HL-60/S4 (cell line): ENCODE measurements at regions not wholly inside any gene's neighbourhood (a gene's known extent, or its start where the extent isn't known, plus 50 kb on each side); places are given as distances from the start of the nearest gene placed in this dataset.

Experiments used
- in situ Hi-C: fragments of 300-500 bp; cut with MboI; formaldehyde crosslinking; loops from 2 replicates; pipeline ENCODE4 v1.14.3; 2022; ENCODE audit warnings: low sequenced_read_pairs

DNA sequence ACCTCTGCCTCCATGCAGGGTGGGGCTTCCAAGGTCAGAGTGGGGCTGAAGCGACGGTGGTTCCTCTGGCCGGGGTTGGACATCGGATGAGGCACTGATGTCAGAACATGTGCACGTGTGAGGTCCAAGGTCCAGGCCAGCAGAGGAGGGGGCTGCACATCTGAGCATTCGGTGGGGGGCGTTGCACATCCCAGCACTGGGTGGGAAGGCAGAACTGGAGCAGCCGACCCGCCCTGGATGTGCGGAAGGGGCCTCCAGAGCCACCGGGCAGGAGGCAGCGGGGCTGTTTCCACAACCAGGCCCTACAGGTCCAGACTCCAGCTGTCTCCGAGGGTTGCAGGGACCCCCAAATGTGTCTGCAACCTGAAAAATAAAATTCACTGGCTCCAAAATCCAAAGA is 271.0 kb downstream of the CTTN start:
- in situ Hi-C loops = no loop called here

DNA sequence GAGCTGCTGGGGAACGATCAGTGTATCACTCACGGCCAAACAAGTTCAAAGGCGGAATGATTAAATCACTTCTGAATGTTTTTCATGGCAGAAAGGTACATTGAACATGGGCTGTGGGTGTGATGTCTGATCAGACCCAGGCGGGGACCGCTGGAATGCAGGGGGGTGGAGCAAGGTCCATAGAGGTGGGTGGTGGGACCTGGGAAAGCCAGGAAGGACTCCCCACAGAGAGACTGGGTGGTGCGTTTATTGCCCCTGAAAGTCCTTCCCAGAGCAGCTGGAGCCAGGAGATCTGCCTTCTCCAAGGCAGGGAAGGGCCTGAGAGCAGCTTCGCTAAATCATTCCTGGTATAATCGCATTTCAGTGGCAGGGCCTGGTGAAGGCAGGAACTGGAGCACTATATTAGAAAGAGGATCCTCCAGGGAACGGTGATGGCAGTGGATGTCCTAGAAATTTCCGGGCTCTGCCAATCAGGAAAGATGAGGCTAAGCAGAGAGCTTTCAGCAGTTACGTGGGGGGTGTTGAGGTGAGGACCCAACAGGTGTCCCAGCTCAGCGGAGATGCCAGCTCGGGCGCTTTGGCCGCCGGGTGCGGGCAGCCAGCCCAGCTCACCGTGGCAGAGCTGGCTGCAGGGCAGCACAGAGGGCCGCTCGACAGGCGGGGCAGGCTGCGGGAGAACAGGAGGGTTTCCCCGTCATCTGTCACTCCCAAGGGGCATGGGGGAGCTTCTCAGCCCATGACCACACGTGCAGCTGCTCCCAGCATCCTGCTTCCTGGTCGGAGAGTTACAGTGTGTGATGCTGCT is 271.7 kb downstream of the CTTN start:
- in situ Hi-C loops = no loop called here

GRCh38 chr11:70670676-70671034 is 272.3 kb downstream of the CTTN start:
- in situ Hi-C loops = no loop called here

- in situ Hi-C loops = no loop called here
Observed at GRCh38 chr11:70671083-70671482, 272.8 kb downstream of the CTTN start.

GRCh38 chr11:70671611-70672010 is 273.3 kb downstream of the CTTN start:
- in situ Hi-C loops = no loop called here

DNA sequence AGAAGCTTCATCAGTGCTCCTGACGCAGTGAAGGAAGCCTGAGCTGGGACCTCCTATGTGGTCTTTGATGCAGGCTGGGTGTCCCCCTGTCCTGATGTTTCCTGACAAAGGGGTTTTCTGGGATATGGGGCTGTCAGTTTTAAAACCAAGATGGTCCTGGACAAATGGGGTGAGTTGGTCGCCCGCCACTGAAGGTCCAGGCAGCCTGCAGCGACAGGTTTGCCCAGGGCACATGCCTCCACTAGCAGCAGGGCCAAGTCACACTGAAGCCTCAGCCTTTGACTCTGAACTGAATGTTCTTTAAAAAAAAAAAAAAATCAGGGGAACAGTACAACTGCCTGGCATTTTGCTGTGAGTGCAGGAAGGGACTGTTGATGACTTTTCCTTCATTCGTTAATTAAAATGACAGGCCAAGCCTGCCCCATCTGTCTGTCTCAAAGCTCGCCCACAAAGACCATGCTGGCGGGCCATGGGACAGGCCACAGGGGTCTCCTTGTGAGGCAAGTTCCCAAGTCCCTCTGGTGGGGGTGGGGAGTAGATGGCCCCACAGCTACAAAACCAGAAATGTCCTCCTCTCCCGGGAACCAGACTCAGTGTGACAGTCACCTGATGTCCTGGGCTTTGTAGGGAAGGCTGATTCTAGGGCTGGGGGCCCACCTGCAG is 274.8 kb downstream of the CTTN start:
- in situ Hi-C loops = no loop called here

DNA sequence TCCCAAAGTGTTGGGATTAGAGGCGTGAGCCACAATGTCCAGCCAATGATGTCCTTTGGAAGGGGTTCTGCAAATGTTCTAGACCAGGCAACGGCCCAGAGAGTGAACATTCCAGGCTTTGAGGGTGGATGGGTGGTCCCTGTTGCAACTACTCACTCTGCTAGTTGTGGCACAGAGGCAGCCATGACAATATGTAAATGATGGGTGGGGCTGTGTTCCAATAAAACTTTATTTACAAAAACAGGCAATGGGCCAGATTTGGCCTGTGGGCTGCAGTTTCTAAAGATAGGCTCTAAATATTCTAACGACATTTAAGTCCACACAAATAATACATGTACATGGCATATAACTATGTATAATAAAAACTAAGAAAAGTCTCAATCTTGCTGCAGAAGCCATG is 276.3 kb downstream of the CTTN start:
- in situ Hi-C loops = no loop called here

GRCh38 chr11:70675697-70676374 is 277.5 kb downstream of the CTTN start:
- in situ Hi-C loops = no loop called here

DNA sequence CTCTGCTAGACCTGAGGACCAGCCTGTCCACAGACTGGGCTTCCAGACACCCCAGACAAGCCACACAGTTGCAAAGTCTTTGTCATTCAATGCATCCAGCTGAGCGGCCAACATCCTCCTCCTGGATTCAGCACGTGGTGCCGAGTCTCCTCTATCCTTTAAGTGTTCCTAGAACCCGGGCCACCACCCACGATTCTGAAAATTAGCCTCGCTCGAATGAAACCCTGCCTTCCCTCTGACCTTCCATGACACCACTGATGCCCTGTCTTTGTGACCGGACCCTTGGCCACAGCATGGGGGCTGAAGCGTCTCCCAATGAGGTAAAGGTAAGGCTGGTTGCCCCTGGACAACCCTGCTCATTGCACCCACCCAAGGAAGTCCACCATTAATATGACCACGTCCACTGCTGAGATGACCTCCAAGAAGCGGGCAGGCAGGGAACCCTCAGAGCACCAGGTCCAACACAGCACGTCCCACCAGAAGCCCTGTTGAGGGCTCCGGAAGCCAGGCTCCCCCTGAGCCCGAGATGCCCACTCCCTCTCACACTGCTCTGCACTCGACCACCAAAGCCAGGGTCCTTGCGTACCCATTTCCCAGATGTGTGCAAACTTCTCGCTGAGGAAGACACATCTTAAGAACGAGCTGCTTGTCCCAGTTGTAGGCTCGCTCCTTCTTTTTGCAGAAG is 279.0 kb downstream of the CTTN start:
- in situ Hi-C loops = no loop called here

- in situ Hi-C loops = no loop called here
Observed at GRCh38 chr11:70678931-70679900, 280.9 kb downstream of the CTTN start.

GRCh38 chr11:70680781-70681281 is 282.5 kb downstream of the CTTN start:
- in situ Hi-C loops = no loop called here

DNA sequence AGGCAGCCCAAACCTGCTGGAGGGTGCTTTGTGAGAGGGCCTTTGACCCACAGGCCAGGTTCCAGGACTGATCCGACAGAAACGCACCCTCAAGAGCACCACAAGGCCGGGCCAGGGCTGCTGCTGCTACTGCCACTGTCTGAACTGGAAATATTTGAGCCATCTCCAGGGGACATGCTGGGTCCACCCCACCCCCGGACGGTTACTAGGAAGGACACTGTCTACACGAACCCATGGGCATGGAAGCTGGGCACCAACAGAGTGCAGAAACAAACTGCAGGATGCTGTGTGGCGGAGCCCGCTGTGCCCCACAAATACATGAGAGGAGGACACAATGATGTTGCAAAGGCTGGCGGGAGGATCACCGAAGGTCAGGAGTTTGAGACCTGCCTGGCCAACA is 283.7 kb downstream of the CTTN start:
- in situ Hi-C loops = no loop called here

DNA sequence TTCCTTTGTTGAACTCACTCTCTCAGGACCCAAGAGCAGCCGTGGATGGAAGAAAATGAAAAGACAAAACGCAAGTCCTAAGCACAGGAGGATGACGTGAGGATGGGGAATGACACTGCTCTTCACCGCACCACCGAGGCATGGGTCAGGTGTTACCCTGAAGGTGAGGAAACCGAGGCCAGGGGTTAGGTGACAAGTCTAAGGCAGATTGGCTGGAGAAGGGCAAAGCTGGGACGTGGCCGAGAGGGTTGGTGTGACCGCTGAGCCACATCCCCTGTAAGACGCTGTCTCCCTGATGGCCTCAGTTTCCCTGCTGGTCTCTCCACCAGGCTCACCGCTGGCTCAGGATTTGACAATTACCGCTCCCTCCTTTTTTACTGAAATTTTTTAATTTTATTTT is 284.4 kb downstream of the CTTN start:
- in situ Hi-C loops = no loop called here

DNA sequence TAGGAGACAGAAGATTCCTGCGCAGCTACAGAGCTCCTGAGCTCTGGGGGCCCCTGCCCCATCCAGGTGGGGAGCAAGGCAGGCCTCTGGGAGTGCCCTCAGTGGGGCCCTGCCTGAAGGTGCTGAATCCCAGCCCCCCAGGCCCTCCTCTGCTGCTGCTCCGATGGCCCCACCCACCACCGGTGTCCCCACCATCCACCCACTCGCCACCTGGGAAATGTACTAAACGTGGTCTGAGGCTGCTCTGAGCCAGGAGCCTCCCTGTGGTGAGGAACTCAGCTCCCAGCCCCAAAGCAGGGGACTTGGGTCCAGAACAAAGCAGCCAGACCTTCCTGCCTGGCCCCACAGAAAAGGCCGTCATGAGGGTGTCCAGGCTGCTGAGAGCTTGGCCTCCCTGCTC is 289.4 kb downstream of the CTTN start:
- in situ Hi-C loops = no loop called here

DNA sequence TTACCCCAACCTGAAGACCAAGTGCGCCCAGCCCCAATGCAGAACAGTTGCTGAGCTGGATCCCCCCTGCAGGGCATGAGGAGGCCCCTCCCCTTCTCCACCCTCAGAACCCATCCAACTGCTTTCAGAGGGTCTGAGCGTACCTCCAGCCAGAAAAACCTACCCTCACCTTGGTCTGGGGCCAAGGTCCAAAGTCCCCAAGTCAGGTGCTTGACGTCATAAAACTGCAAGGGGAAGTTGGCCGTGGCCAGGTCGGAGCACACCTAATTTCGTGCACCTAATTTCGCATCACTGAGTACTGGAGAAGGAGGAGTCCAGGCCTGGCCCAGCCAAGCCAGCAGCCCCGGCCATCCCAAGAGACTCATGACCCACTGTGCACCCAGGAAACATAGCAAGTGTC is 289.8 kb downstream of the CTTN start:
- in situ Hi-C loops = no loop called here

GRCh38 chr11:70689764-70690163 is 291.4 kb downstream of the CTTN start:
- in situ Hi-C loops = no loop called here

GRCh38 chr11:70692131-70692530 is 293.8 kb downstream of the CTTN start:
- in situ Hi-C loops = no loop called here

- in situ Hi-C loops = no loop called here
Observed at GRCh38 chr11:70694371-70694770, 296.0 kb downstream of the CTTN start.

- in situ Hi-C loops = no loop called here
Observed at GRCh38 chr11:70695086-70695960, 297.0 kb downstream of the CTTN start.
